GM18867 (cell line): ENCODE measurements at regions not wholly inside any gene's neighbourhood (a gene's known extent, or its start where the extent isn't known, plus 50 kb on each side); places are given as distances from the start of the nearest gene placed in this dataset.

Source experiments
- ATAC-seq: cut with Tn5 transposase; IDR thresholded peaks from one replicate; pipeline ENCODE4 v1.9.1; 2021; ENCODE audit warnings: mild to moderate bottlenecking, moderate library complexity; ENCODE audit not compliant: unreplicated experiment

- ATAC-seq: no peak
Observed at GRCh38 chr4:182010876-182011275, 232.3 kb upstream of the TENM3 start.

GRCh38 chr4:182014164-182014563, 229.0 kb upstream of the TENM3 start:
- ATAC-seq: no peak

- no peak for ATAC-seq
Observed at GRCh38 chr4:182015014-182015413, 228.2 kb upstream of the TENM3 start.

GRCh38 chr4:182015893-182016292, 227.3 kb upstream of the TENM3 start:
- ATAC-seq: peak; percentile 33

- no peak for ATAC-seq
Observed at GRCh38 chr4:182017038-182017437, 226.2 kb upstream of the TENM3 start.

GRCh38 chr4:182018691-182019090, 224.5 kb upstream of the TENM3 start:
- peak; percentile 43 for ATAC-seq

- ATAC-seq: peak; percentile 86
Observed at GRCh38 chr4:182019148-182019652, 224.0 kb upstream of the TENM3 start.

GRCh38 chr4:182022909-182023308, 220.3 kb upstream of the TENM3 start:
- ATAC-seq: no peak

- no peak for ATAC-seq
Observed at GRCh38 chr4:182023469-182023868, 219.7 kb upstream of the TENM3 start.

GRCh38 chr4:182042945-182043344, 200.3 kb upstream of the TENM3 start:
- ATAC-seq: no peak

GRCh38 chr4:182048871-182049270, 194.3 kb upstream of the TENM3 start:
- ATAC-seq: no peak

GRCh38 chr4:182056866-182057265, 186.3 kb upstream of the TENM3 start:
- ATAC-seq: no peak

GRCh38 chr4:182062458-182062857, 180.7 kb upstream of the TENM3 start:
- no peak for ATAC-seq

- peak; percentile 65 for ATAC-seq
Observed at GRCh38 chr4:182062936-182063335, 180.3 kb upstream of the TENM3 start.

- no peak for ATAC-seq
Observed at GRCh38 chr4:182063651-182064050, 179.6 kb upstream of the TENM3 start.

GRCh38 chr4:182065255-182065654, 177.9 kb upstream of the TENM3 start:
- no peak for ATAC-seq

- ATAC-seq: no peak
Observed at GRCh38 chr4:182066037-182066436, 177.2 kb upstream of the TENM3 start.

GRCh38 chr4:182067828-182068227, 175.4 kb upstream of the TENM3 start:
- no peak for ATAC-seq

- ATAC-seq: no peak
Observed at GRCh38 chr4:182068920-182069319, 174.3 kb upstream of the TENM3 start.

GRCh38 chr4:182073278-182073677, 169.9 kb upstream of the TENM3 start:
- ATAC-seq: no peak

- no peak for ATAC-seq
Observed at GRCh38 chr4:182074139-182074538, 169.1 kb upstream of the TENM3 start.

- ATAC-seq: no peak
Observed at GRCh38 chr4:182074810-182075209, 168.4 kb upstream of the TENM3 start.

- no peak for ATAC-seq
Observed at GRCh38 chr4:182082910-182083309, 160.3 kb upstream of the TENM3 start.
